ENCODE measurements at regions not wholly inside any gene's neighbourhood (a gene's known extent, or its start where the extent isn't known, plus 50 kb on each side); places are given as distances from the start of the nearest gene placed in this dataset.

DNA sequence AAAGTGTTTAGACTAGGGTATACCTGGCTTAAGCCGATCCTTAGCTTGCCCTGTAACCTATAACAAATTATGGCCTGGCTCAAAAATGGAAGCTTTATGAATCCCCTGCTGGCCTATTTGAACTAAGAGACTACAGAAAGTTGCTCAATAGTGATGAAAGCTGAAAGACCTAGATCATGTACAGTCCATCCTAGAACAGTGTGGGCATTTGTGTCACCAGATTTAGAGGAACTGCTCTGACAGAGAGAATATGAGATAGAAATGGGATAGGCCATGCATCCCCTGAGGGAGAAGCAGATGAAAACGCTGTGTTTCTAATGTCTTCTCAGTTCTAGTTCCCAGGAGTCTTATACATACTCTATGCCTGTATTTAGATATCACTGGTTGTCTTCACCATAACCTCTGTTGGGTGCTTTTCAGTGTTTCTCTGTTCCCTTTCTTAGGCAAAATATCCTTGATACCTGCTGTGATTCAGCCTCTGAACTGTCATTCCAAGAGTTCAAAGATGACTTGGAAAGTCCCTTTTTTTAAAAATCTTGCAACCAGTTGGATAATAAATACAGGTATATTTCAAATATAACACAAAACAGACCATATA is 246.9 kb upstream of the SLC39A10 start:
- TF ChIP-seq MAX (IDR thresholded peaks at IDR 0.05) (no peak), TCF12 (IDR thresholded peaks at IDR 0.05; ENCODE audit: low read depth) (no peak), EGR1 (IDR thresholded peaks at IDR 0.05) (no peak), REST (IDR thresholded peaks at IDR 0.05; ENCODE audit: low read depth) (no peak), NFIC (IDR thresholded peaks at IDR 0.05) (no peak), YY1 (IDR thresholded peaks at IDR 0.05; ENCODE audit: low read depth) (no peak), EP300 (IDR thresholded peaks at IDR 0.05; ENCODE audit: borderline replicate concordance) (no peak), CEBPB (IDR thresholded peaks at IDR 0.05) (no peak), ZBTB7A (IDR thresholded peaks at IDR 0.05; ENCODE audit: low read depth) (no peak), RAD21 (IDR thresholded peaks at IDR 0.05; ENCODE audit: low read depth) (no peak), TAF1 (IDR thresholded peaks at IDR 0.05; ENCODE audit: low read depth) (no peak), FOXM1 (IDR thresholded peaks at IDR 0.05; ENCODE audit: borderline replicate concordance, low read depth) (no peak), TEAD4 (IDR thresholded peaks at IDR 0.05) (no peak), CREB1 (IDR thresholded peaks at IDR 0.05; ENCODE audit: low read depth) (no peak)
- TF ChIP-seq, protein P1, sequence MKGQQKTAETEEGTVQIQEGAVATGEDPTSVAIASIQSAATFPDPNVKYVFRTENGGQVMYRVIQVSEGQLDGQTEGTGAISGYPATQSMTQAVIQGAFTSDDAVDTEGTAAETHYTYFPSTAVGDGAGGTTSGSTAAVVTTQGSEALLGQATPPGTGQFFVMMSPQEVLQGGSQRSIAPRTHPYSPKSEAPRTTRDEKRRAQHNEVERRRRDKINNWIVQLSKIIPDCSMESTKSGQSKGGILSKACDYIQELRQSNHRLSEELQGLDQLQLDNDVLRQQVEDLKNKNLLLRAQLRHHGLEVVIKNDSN (IDR thresholded peaks at IDR 0.05): no peak

GRCh38 chr2:195408811-195409210 is 248.2 kb upstream of the SLC39A10 start:
- TF ChIP-seq NFIC (IDR thresholded peaks at IDR 0.05) (no peak), CEBPB (IDR thresholded peaks at IDR 0.05) (no peak), EP300 (IDR thresholded peaks at IDR 0.05; ENCODE audit: borderline replicate concordance) (no peak), TCF12 (IDR thresholded peaks at IDR 0.05; ENCODE audit: low read depth) (no peak), FOXM1 (IDR thresholded peaks at IDR 0.05; ENCODE audit: borderline replicate concordance, low read depth) (no peak), YY1 (IDR thresholded peaks at IDR 0.05; ENCODE audit: low read depth) (no peak), REST (IDR thresholded peaks at IDR 0.05; ENCODE audit: low read depth) (no peak)

GRCh38 chr2:195408196-195408595 is 248.8 kb upstream of the SLC39A10 start:
- no peak for TF ChIP-seq YY1 (IDR thresholded peaks at IDR 0.05; ENCODE audit: low read depth)
- no peak for TF ChIP-seq CREB1 (IDR thresholded peaks at IDR 0.05; ENCODE audit: low read depth)
- TF ChIP-seq TCF12 (IDR thresholded peaks at IDR 0.05; ENCODE audit: low read depth): no peak
- no peak for TF ChIP-seq ZBTB7A (IDR thresholded peaks at IDR 0.05; ENCODE audit: low read depth)
- no peak for TF ChIP-seq CEBPB (IDR thresholded peaks at IDR 0.05)
- no peak for TF ChIP-seq TAF1 (IDR thresholded peaks at IDR 0.05; ENCODE audit: low read depth)
- TF ChIP-seq MAX (IDR thresholded peaks at IDR 0.05): no peak
- TF ChIP-seq FOXM1 (IDR thresholded peaks at IDR 0.05; ENCODE audit: borderline replicate concordance, low read depth): no peak
- TF ChIP-seq, protein P1 (IDR thresholded peaks at IDR 0.05): no peak
- no peak for TF ChIP-seq RAD21 (IDR thresholded peaks at IDR 0.05; ENCODE audit: low read depth)
- no peak for TF ChIP-seq EGR1 (IDR thresholded peaks at IDR 0.05)
- no peak for TF ChIP-seq REST (IDR thresholded peaks at IDR 0.05; ENCODE audit: low read depth)
- no peak for TF ChIP-seq TEAD4 (IDR thresholded peaks at IDR 0.05)
- no peak for TF ChIP-seq NFIC (IDR thresholded peaks at IDR 0.05)
- no peak for TF ChIP-seq EP300 (IDR thresholded peaks at IDR 0.05; ENCODE audit: borderline replicate concordance)

GRCh38 chr2:195407783-195408182 is 249.2 kb upstream of the SLC39A10 start:
- TF ChIP-seq TAF1 (IDR thresholded peaks at IDR 0.05; ENCODE audit: low read depth): no peak
- no peak for TF ChIP-seq TEAD4 (IDR thresholded peaks at IDR 0.05)
- no peak for TF ChIP-seq NFIC (IDR thresholded peaks at IDR 0.05)
- TF ChIP-seq, protein P1 (IDR thresholded peaks at IDR 0.05): no peak
- no peak for TF ChIP-seq TCF12 (IDR thresholded peaks at IDR 0.05; ENCODE audit: low read depth)
- TF ChIP-seq CEBPB (IDR thresholded peaks at IDR 0.05): no peak
- no peak for TF ChIP-seq CREB1 (IDR thresholded peaks at IDR 0.05; ENCODE audit: low read depth)
- TF ChIP-seq FOXM1 (IDR thresholded peaks at IDR 0.05; ENCODE audit: borderline replicate concordance, low read depth): no peak
- TF ChIP-seq EP300 (IDR thresholded peaks at IDR 0.05; ENCODE audit: borderline replicate concordance): no peak
- TF ChIP-seq RAD21 (IDR thresholded peaks at IDR 0.05; ENCODE audit: low read depth): no peak
- TF ChIP-seq MAX (IDR thresholded peaks at IDR 0.05): no peak
- no peak for TF ChIP-seq YY1 (IDR thresholded peaks at IDR 0.05; ENCODE audit: low read depth)
